ENCODE measurements at regions not wholly inside any gene's neighbourhood (a gene's known extent, or its start where the extent isn't known, plus 50 kb on each side); places are given as distances from the start of the nearest gene placed in this dataset.

- in situ Hi-C loops (cut with MboI; ENCODE audit: low sequenced_read_pairs): no loop called here
Measured at GRCh38 chr18:39550701-39551100, 1985.1 kb upstream of the CELF4 start.

- in situ Hi-C loops (cut with MboI; ENCODE audit: low sequenced_read_pairs): no loop called here
Measured at GRCh38 chr18:39549144-39549543, 1983.5 kb upstream of the CELF4 start.

DNA sequence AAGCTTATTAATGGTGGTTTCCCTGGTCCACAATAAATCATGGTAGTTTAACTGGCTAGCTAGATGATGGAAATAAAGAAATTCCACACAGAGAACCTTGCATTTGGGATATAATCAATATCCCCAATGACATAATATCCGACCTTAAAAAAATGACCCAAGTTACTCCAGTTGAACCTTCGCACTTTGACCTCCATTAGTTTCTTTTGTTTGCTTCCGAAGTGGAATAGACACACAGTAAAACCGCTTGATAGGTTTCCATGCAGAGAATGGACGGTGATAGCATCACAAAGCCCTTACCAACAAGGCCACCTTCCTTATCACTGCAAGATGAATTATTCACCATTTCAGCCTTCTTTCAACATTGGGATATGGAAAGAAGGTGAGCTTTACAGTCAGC, 1966.1 kb upstream of the CELF4 start:
- in situ Hi-C loops (cut with MboI; ENCODE audit: low sequenced_read_pairs): no loop called here

GRCh38 chr18:39529358-39529757, 1963.8 kb upstream of the CELF4 start:
- in situ Hi-C loops (cut with MboI; ENCODE audit: low sequenced_read_pairs): no loop called here

DNA sequence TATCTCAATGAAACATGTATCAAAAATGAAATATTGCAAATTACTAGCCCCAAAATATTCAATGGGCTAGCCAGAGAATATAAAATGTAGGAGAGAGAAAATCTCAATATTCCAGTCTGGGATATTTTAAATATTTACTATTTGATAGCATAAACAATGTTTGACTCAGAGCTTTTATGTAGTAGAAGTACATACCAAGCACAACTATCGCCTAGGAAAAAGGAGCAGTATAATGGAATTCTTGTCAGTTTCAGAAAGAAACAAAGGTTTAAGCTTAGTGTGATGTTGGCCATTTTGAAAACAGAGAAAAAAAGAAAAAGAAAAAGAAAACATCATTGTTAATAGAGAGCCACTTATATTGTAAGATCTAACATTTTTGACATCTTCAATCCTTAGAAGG, 1961.9 kb upstream of the CELF4 start:
- in situ Hi-C loops (cut with MboI; ENCODE audit: low sequenced_read_pairs): no loop called here

DNA sequence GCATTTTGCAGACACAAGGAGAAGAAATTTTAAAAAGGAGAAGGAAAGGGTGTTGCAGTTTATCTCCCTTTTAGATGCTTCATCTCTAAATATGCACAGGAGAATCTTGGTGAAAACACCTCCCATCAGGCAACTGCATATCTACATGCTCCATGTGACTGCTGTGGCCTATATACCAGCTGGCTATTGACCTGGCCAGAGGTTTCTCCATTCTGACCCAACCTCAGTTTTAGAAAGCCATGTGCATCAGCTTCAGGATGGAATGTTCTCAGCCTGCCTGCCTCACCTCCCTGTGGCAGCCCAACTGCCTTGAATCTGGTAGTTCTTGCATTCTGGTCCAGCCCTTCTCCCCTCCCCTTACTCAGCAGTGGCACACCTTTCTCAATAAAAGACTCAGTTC, 1958.8 kb upstream of the CELF4 start:
- in situ Hi-C loops (cut with MboI; ENCODE audit: low sequenced_read_pairs): no loop called here

DNA sequence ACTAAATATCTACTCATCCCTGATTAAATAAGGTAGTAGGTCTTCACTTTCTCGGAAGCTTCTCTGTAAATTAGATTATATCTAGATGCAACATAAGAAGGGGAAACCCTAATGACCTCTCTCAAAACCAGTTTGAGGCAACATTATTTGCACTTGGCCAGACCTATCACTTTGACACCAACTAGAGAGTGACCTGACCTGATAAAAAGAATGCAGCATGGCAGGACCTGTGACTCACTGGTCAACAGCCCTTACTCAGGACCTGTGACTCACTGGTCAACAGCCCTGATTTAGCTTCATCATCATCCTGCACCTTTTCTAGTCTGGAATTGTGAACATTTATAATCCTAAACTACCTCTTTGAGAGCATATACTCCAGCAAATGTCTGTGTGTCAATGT, 1957.7 kb upstream of the CELF4 start:
- in situ Hi-C loops (cut with MboI; ENCODE audit: low sequenced_read_pairs): no loop called here

DNA sequence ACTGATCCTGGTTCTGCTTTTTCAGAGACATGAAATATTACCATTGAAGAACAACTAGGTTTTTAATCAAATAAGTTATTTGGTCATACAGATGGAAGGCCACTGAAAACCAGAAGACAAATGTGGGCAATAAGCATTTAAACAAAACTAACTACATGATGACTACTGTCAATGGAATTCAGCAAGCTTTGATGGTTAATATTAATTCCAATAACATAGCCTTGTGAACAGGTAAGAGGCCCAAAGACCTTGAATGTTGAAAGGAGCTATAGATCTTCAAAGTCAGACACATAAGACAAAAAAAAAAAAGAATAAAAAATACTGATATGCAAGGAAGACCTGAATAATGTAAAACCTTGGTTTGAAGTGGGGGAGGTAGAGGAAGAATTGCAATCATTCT, 1955.6 kb upstream of the CELF4 start:
- in situ Hi-C loops (cut with MboI; ENCODE audit: low sequenced_read_pairs): no loop called here

DNA sequence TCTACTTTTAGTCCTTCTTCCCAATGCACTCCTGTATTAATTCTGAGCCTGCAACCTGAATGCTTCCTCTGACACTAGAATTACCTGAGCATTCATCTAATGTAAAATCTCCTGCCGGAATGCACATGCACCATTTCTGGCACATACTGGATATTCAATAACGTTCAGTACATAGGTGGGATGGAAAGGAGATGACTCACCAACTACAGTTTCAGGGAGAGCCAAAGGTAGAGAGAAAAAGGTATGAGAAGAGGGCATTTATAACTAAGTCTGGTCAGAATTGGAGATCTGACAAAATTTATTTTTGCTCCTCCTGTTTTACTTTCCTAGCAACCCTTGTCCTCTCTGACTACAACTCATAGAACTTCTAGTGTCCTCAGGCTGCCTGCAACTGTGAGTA, 1954.1 kb upstream of the CELF4 start:
- in situ Hi-C loops (cut with MboI; ENCODE audit: low sequenced_read_pairs): no loop called here

- in situ Hi-C loops (cut with MboI; ENCODE audit: low sequenced_read_pairs): no loop called here
Measured at GRCh38 chr18:39515299-39515698, 1949.7 kb upstream of the CELF4 start.

- in situ Hi-C loops (cut with MboI; ENCODE audit: low sequenced_read_pairs): no loop called here
Measured at GRCh38 chr18:39513186-39513585, 1947.6 kb upstream of the CELF4 start.

DNA sequence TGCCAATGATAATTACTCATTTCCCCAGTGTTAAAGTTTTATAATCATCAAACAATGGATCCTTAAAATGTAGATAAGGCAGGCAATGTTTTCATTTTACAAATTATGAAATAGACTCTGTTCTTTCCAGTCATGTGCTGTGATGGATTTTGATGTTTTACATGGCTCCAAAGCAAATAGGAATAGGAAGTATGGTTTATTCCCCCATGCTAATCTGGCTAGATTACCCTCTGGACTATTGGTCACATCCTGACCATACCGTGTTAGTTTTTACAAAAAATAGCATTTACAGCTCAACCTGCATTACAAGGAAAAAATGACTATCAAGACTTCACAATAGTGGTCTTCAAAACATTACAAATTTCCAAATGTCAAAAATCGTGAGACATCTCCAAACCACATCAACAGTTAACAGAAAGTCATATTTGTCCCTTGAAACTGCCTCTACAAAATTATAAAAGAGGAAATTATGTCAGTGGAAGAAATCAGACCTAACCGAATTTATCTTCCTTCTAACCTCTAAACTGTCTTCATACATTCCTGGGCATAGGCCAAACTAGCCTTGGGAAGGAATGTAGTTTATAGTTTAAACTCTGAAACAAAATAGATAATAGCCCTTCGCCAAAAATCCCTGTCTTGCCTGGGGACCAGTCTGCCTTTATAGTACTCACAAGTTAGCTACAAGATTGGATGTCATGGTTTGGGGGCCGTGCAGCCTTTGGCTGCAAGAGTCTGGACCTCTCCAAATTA, 1941.2 kb upstream of the CELF4 start:
- in situ Hi-C loops (cut with MboI; ENCODE audit: low sequenced_read_pairs): no loop called here

- in situ Hi-C loops (cut with MboI; ENCODE audit: low sequenced_read_pairs): no loop called here
Measured at GRCh38 chr18:39500306-39500705, 1934.7 kb upstream of the CELF4 start.

DNA sequence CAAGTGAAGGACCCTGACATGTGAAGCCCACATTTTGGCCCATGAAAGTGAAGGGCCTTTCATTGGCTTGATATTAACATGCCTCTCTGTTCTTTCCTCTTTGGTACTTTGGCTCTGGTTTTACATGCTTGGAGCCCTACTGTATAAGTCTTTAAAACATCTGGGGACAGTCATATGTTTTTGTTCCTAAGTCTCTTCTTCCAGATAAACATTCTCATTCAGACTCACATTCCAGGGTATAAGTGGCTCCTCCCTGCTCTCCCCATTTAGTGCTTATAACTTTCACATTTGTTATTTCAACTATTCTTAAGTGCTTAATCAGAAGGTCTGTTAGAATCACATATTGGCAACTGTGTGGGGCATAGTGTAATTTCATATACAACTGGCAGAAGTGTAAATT, 1932.2 kb upstream of the CELF4 start:
- in situ Hi-C loops (cut with MboI; ENCODE audit: low sequenced_read_pairs): no loop called here

- in situ Hi-C loops (cut with MboI; ENCODE audit: low sequenced_read_pairs): no loop called here
Measured at GRCh38 chr18:39496986-39497385, 1931.4 kb upstream of the CELF4 start.

DNA sequence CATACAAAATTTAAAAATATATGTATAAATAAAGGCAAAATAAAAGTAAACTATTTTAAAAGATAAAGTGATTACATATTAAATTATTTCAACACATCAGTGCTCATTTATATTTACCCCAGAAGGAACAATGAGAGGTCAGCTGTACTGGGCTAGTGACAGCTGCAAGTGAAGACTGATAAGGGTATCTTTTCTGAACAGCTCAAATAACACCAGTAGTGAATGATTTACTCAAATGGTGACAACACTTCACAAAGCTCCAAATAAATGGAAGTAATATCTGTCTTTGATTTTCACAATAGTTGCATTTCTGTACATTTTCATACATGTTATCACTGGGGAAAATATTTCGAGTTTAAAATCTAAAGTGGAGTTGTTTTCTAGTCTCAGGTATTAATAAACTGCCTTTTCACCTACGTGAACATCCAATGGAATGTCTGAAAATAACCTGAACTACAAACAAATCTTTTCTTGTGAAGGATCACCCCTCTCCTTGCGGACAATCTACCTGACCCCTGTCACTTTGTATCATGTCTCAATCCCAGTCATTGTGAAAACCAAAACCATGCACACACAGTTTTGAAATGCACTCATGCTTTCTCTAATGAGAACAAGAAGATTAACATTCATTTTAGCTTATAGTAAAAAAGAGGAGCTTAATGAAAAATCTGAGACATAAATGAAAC, 1928.8 kb upstream of the CELF4 start:
- in situ Hi-C loops (cut with MboI; ENCODE audit: low sequenced_read_pairs): no loop called here

DNA sequence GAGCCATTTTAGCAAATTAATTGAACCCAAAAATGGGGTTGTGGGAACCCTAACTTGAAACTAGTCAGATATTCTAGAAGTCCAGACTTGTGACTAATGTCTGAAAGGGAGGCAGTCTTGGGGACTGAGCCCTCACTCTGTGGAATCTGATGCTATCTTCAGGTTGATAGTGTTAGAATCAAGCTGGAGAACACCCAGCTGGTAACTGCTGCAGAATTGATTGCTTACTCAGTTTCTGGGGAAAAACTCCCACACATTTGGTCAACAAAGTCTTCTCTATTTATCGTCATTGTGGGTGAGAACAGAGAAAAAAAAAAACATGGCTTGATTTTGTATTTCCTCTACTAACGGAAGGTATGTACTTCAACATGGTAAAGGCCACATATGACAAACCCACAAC, 1925.8 kb upstream of the CELF4 start:
- in situ Hi-C loops (cut with MboI; ENCODE audit: low sequenced_read_pairs): no loop called here

GRCh38 chr18:39489431-39489830, 1923.8 kb upstream of the CELF4 start:
- in situ Hi-C loops (cut with MboI; ENCODE audit: low sequenced_read_pairs): no loop called here

DNA sequence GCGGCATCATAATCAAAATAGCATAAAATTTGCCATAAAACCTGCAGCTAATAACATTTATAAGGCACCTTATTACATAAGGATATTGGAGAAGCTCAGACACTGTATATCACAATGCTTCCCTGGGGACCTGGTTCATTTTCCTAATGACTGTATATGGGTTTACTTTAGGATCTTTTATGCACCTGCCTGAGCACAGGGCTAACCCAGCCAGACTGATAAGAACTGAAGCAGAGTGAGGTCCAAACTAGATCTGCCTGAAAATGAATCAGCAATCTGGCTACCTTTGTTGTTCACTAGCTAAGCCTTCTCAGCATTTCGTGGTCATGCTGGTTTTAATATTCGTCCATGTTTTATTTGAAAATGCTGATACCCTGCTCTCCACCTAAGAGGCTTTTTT, 1922.3 kb upstream of the CELF4 start:
- in situ Hi-C loops (cut with MboI; ENCODE audit: low sequenced_read_pairs): no loop called here

GRCh38 chr18:39486268-39486667, 1920.7 kb upstream of the CELF4 start:
- in situ Hi-C loops (cut with MboI; ENCODE audit: low sequenced_read_pairs): no loop called here

- in situ Hi-C loops (cut with MboI; ENCODE audit: low sequenced_read_pairs): no loop called here
Measured at GRCh38 chr18:39485696-39486095, 1920.1 kb upstream of the CELF4 start.

DNA sequence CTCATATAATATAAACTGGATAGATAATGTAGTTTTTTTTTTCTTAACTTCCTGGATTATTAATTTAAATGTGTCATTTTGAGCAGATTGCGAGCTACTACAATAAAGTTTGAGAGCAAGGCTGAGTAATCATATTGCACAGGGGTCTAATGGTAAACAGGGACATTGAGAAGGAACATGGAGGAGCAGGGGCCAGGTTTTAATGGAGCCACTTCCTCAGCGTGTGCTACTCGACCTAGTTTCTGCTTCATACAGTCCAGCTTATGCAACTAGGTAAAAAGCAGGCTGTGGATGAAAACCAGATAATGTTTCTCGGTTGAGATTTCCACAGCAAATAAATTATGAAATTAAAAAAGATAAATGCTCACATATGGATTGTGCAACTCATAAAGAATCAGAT, 1915.7 kb upstream of the CELF4 start:
- in situ Hi-C loops (cut with MboI; ENCODE audit: low sequenced_read_pairs): no loop called here

Data from HL-60/S4 treated with retinoic acid at 250 ng/mL for 4 days and 3 days (cell line).